ENCODE measurements at regions not wholly inside any gene's neighbourhood (a gene's known extent, or its start where the extent isn't known, plus 50 kb on each side); places are given as distances from the start of the nearest gene placed in this dataset.
"Not testable (repeated sequence)": the region's sequence is repeated elsewhere in the genome, so short reads cannot be mapped to it uniquely, and the experiment has no call there.

GRCh38 chr10:53447576-53447975 lies 675.0 kb upstream of the MBL2 start:
- no peak for TF ChIP-seq CTCF (IDR thresholded peaks at IDR 0.05)
- no peak overlapping the region for H3K4me3 Mint-ChIP-seq (ENCODE audit: unreplicated experiment)
- no peak for DNase-seq (ENCODE audit: extremely low spot score, unreplicated experiment)
- H3K4me1 Mint-ChIP-seq (ENCODE audit: unreplicated experiment): no peaks in the 10 kb centered on the region
- peaks cover under 1% of the 10 kb centered on the region for H3K27me3 Mint-ChIP-seq (ENCODE audit: unreplicated experiment)
- H3K9me3 Mint-ChIP-seq (ENCODE audit: unreplicated experiment): peaks cover 12% of the 10 kb centered on the region
- H3K27ac Mint-ChIP-seq (ENCODE audit: unreplicated experiment): no peak overlapping the region
- H3K36me3 Mint-ChIP-seq (ENCODE audit: unreplicated experiment): no peaks in the 10 kb centered on the region

DNA sequence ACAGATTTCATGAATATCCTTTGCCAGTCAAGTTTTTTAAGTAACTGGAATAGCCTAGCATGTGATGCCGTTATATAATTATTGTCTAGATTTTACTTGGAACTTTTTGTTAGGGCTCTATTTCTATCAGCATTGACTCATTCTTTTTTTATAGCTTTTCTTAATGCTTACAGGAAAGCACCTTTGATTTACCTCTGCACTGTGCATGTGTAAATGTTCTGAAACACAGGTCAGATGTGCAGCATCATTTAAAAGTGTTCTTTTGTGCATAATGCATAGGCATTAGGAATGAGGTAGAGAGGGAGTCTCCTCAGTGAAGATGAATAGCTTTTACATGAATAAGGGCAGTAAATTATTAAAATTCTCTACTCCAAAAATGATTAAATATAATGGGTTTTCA lies 669.3 kb upstream of the MBL2 start:
- peaks cover 5% of the 10 kb centered on the region for H3K27me3 Mint-ChIP-seq (ENCODE audit: unreplicated experiment)
- H3K4me3 Mint-ChIP-seq (ENCODE audit: unreplicated experiment): no peak overlapping the region
- H3K27ac Mint-ChIP-seq (ENCODE audit: unreplicated experiment): no peak overlapping the region
- DNase-seq (ENCODE audit: extremely low spot score, unreplicated experiment): no peak
- H3K4me1 Mint-ChIP-seq (ENCODE audit: unreplicated experiment): no peaks in the 10 kb centered on the region
- no peaks in the 10 kb centered on the region for H3K36me3 Mint-ChIP-seq (ENCODE audit: unreplicated experiment)
- no peaks in the 10 kb centered on the region for H3K9me3 Mint-ChIP-seq (ENCODE audit: unreplicated experiment)
- TF ChIP-seq CTCF (IDR thresholded peaks at IDR 0.05): no peak

- H3K27ac Mint-ChIP-seq (ENCODE audit: unreplicated experiment): no peak overlapping the region
- no peaks in the 10 kb centered on the region for H3K9me3 Mint-ChIP-seq (ENCODE audit: unreplicated experiment)
- DNase-seq (ENCODE audit: extremely low spot score, unreplicated experiment): no peak
- H3K36me3 Mint-ChIP-seq (ENCODE audit: unreplicated experiment): no peaks in the 10 kb centered on the region
- no peaks in the 10 kb centered on the region for H3K4me1 Mint-ChIP-seq (ENCODE audit: unreplicated experiment)
- peaks cover 13% of the 10 kb centered on the region for H3K27me3 Mint-ChIP-seq (ENCODE audit: unreplicated experiment)
- TF ChIP-seq CTCF (IDR thresholded peaks at IDR 0.05): no peak
- no peak overlapping the region for H3K4me3 Mint-ChIP-seq (ENCODE audit: unreplicated experiment)
These were observed 668.0 kb upstream of the MBL2 start for GRCh38 chr10:53440601-53441000.

- H3K4me3 Mint-ChIP-seq (ENCODE audit: unreplicated experiment); H3K9me3 Mint-ChIP-seq (ENCODE audit: unreplicated experiment); H3K36me3 Mint-ChIP-seq (ENCODE audit: unreplicated experiment); H3K4me1 Mint-ChIP-seq (ENCODE audit: unreplicated experiment); H3K27ac Mint-ChIP-seq (ENCODE audit: unreplicated experiment); DNase-seq (ENCODE audit: extremely low spot score, unreplicated experiment): not testable (repeated sequence)
- H3K27me3 Mint-ChIP-seq (ENCODE audit: unreplicated experiment): peaks cover 13% of the 10 kb centered on the region
These were observed 666.5 kb upstream of the MBL2 start for GRCh38 chr10:53439075-53439474.

GRCh38 chr10:53434413-53434812 lies 661.8 kb upstream of the MBL2 start:
- DNase-seq (ENCODE audit: extremely low spot score, unreplicated experiment): no peak
- Mint-ChIP-seq H3K36me3 (ENCODE audit: unreplicated experiment) (no peaks in the 10 kb centered on the region), H3K9me3 (ENCODE audit: unreplicated experiment) (no peaks in the 10 kb centered on the region), H3K4me1 (ENCODE audit: unreplicated experiment) (no peaks in the 10 kb centered on the region), H3K27me3 (ENCODE audit: unreplicated experiment) (peaks cover 15% of the 10 kb centered on the region), H3K4me3 (ENCODE audit: unreplicated experiment) (no peak overlapping the region), H3K27ac (ENCODE audit: unreplicated experiment) (no peak overlapping the region)
- TF ChIP-seq CTCF (IDR thresholded peaks at IDR 0.05): no peak

DNA sequence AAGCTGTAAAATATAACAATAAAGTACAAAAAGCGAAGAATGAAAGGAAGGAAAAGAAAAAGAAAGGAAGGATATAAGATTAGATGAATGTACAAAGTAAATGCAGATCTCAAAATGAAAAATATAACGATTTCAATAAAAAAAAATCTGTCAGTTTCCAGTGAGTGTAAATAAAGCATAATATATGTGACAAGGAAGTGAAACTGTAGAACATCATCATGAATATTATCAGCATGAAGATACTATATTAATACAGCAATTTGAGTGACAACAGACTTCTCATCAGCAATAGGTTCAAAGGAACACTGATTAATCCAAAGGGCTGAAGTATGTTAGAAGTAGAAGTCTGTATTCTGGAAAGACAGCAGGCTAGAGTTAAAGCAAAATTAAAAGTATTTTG lies 659.5 kb upstream of the MBL2 start:
- no peak for DNase-seq (ENCODE audit: extremely low spot score, unreplicated experiment)
- Mint-ChIP-seq H3K4me1 (ENCODE audit: unreplicated experiment) (no peaks in the 10 kb centered on the region), H3K9me3 (ENCODE audit: unreplicated experiment) (no peaks in the 10 kb centered on the region), H3K27ac (ENCODE audit: unreplicated experiment) (no peak overlapping the region), H3K36me3 (ENCODE audit: unreplicated experiment) (no peaks in the 10 kb centered on the region), H3K27me3 (ENCODE audit: unreplicated experiment) (peaks cover 21% of the 10 kb centered on the region), H3K4me3 (ENCODE audit: unreplicated experiment) (no peak overlapping the region)
- TF ChIP-seq CTCF (IDR thresholded peaks at IDR 0.05): no peak
